Umbilical cord (tissue), 1 donor: ENCODE measurements at regions not wholly inside any gene's neighbourhood (a gene's known extent, or its start where the extent isn't known, plus 50 kb on each side); places are given as distances from the start of the nearest gene placed in this dataset.
"Not testable (repeated sequence)": the region's sequence is repeated elsewhere in the genome, so short reads cannot be mapped to it uniquely, and the experiment has no call there.

Experiments used
- DNase-seq: peaks from one replicate; pipeline ENCODE4 v3.0.0-alpha.2; 2015; ENCODE audit warnings: low spot score

DNA sequence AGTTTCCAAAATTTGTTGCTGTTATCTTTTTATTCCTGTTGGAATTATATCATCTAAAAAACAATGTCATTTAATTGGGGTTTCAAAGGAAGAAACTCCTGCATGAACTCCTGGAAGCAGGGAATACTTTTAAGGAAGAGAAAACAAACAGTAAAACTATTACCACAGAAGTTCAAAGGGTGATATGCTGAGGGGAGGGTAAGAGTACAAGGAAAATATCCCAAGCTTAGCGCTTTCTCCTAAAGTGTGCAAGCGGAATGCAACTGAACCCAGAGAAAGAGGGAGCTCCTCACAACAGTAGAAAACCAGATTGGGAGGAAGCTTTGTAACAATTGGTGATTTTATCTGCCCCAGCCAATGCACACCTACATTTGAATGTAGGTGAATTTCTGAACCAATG is 175.1 kb downstream of the NUFIP1 start:
- no peak for DNase-seq

DNA sequence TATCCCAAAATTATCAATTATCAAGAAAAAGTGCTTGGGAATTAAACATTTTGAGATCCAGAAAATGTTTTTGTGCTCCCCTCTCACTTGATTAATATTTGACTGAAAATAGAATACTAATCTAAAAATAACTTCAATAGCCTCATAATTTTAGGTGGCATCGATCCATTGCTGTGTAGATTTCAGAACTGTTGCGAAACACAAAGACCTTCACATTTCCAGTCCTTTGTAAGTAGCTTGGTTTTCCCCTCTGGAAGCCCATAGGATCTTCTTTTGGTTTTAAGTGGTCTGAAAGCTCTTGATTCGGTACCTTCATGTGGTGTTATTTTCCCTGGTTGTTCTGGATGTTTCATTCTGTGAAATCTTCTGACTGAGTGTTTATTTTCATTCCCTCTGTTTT is 176.5 kb downstream of the NUFIP1 start:
- DNase-seq = no peak

DNA sequence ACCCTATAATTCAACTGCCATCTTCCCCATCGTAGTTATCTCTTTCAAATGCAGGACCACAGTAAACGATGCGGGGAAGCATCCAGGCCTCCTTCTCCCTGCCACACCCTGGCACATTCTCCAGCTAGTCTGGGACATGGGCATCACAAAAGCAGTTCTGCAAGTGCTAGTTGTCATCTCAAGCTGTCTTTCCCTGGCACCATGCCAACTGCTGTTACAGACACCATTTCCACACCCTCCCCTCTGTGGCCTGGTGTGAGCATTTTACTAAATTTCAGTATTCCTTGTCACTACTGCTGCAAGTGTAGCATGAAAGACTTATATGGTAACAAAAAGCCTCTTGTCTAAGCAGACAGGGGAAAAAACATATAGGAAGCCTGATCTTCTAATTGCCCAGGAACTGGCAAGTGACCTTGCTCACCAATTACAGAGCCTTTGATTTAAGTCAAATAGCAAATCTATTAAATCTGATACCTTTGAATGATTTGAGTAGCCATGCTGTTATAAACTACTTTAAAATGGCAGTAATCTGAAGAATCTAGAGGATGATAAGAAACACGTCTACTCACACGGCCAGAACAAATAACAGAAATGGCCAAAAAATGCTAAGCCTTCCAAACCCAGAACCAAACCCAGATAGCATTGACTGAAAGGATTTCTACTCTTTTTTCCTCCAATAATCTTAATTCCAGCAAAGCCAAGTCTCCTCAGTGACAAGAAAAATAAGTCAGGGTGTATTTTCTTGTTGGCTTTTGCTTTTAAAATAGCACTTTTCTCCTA is 179.0 kb downstream of the NUFIP1 start:
- DNase-seq = peak; percentile 54

DNA sequence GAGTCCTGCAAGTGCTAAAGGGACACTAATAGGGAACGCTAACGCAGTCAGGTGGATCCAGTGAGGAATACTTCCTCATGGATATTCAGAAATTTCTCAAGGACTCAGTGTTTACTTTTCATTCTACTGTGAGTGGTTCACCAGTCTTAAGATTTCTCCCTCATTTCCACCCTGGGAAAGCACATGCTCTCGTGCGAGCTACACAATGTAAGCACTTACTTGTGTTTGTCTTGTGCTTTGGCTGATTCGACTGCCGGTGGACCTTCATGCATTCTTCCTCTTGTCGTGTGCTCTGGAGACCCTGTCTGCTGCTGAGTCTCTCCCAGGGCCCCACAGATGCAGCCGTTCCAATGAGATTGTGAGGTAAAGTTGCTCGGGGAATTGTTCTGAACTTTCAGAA is 180.1 kb downstream of the NUFIP1 start:
- no peak for DNase-seq

DNA sequence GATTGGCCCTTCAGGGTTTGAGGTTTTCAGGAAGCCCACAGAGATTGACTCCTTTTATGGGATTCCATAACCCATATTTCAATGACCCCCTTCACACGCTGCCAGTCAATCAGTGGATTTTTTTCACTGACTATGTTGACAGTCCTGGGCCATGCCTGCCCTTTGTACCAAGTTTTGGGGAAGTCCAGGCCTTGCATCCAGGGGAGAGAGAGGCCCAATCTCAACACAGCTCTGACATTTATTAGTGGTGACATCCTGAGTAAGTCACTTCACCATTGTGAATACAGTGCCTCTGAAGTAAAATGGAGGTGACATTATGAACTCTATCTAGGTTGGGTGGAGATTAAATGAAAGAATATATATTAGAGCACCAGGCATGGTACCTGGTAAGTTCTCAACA is 181.1 kb downstream of the NUFIP1 start:
- no peak for DNase-seq

DNA sequence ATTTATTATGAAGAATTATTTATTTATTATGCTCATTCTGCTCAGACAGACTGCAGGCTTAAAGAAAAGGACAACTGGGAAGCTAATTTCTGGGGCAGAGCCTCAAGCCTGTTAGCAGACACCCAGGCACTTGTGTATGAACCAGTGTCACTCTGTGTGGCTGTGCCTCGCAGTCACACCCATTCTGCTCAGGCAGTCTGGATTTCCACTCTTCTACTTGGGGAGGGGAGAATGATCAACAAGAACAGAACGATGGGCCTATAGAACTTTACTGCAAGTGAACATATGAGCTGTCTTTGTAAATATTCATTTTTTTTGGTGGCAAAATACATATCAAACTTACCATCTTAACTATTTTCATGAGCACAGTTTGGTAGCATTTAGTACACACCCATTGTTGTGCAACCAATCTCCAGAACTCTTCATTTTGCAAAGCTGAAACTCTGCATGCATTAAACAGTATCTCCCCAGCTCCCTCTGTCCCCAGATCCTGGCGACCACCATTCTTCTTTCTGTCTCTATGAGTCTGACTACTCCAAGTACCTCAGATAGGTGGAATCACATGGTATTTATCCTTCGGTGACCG is 181.7 kb downstream of the NUFIP1 start:
- DNase-seq = no peak

DNA sequence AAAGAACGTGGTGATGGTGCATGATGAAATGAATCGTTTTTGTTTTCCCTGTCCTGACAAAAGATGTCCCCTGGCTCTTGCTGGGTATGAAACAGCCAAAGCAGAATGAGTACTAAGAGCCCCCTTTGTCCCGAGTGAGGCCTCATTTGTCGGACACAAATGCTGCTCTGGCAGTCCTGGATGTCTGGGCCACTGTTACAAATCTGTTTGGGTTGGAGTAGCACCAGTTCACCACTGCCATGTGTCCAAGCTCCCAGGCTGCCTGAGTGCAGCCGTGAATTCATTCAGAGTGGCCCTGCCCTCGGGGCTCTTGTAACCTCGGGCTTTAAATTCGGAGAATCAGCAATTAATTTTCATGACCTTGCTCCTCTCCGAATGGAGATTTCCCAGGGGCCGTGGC is 182.4 kb downstream of the NUFIP1 start:
- no peak for DNase-seq

DNA sequence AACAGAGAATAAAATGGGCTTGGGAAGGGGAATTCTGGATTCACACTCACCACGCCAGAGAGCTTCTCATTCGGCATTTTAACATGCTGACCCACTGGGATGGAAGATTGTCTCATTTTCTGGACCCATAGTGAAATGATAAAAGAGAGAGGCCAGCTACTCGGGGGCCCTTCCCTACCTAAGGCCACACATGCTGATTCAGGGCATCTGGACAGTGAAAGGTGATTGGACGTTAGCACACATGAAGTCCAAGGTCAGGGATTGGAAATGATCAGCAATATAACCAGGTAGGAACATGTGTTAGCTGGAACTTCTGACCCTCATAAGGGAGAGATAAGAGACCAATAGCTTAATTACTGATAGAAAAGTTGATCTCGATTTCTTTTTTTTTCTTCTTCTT is 183.7 kb downstream of the NUFIP1 start:
- no peak for DNase-seq

DNA sequence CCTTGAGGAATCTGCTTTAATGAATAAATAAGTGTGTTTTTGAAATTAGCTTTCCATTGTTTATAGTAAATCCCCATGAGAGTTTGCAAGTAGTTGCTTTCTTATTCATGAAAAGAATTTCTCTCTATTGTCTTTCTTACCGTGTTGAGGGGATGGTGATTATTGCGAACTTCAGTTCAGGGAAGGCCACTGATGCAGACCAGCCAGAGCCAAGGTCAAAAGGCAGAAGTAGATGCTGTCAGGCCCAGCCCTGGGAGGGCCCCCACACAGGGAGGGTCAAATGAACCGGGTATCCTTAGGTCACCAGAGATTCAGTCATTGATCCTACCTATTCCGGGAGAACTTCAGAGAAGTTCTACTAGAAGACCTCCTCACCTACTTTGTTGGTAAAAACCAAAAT is 185.9 kb downstream of the NUFIP1 start:
- no peak for DNase-seq

DNA sequence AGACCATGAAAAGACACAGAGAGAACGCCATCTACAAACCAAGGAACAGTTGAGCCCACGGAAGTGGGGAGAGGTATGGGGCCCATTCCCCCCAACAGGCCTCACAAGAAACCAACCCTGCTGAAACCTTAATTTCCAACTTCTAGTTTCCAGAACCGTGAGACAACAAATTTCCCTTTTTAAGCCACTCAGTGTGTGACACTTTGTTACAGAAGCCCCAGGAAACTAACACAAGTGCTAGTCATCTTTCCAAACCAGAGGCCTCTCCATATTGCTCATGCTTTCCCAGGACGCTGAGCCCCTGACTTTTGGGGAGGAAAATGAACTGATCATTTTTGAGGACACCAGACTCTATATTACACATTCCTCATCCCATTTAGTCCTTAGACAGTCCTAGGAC is 186.8 kb downstream of the NUFIP1 start:
- no peak for DNase-seq

DNA sequence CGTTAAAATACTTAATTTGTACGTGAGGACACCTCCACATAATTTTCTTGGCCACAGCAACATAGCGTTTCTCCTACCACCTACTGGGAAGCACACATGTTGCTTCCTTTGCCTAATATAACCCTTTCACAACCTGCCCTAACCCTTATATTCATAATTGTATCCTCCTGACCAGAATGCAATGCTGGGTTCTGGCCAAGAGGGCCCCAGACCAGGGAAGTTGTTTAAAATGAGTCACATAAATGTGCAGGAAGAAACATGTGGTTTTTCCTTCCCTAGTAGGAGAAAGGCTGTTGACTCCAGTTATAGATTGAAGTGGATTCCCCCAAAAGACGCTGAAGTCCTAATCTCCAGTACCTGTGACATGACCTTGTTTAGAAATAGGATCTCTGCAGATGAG is 187.3 kb downstream of the NUFIP1 start:
- peak; percentile 42 for DNase-seq

DNA sequence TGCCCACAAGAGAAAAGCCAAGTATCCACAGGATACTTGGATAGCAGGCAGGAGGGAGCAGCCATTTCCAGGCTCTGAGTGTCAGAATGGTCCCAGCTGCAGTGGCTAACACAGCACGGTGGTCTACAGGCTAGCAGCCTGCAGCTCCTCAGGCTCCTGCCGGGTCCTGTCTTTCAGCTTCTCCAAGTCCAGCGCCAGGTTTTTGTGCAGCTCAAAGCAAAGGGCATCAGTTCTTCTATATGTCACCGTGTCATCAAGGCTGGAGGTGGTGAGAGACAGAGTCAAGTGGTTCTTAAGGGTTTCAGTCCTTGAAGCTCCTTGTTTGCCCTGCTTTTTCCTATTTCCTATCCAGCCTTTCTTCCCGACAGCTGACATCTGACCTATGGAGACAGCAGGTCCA is 188.6 kb downstream of the NUFIP1 start:
- DNase-seq = no peak

DNA sequence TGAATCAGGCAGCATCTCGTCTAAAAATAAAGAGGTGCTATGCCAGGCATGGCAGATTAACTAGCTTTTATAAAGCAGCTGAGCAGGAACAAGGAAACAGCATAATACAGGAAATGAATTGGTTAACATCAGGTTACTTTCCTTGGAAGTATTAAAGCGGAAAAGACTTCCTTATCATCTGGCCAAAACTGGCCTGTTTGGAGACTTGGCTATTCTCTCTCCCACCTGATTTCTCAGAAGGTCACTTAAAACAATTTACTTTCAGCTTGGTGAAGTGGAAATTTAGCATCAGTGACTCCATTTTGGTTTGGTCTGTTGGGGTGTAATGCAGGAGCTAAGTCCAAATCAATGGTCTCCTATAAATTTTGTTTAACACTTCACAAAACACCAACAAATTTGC is 191.6 kb downstream of the NUFIP1 start:
- DNase-seq = no peak

DNA sequence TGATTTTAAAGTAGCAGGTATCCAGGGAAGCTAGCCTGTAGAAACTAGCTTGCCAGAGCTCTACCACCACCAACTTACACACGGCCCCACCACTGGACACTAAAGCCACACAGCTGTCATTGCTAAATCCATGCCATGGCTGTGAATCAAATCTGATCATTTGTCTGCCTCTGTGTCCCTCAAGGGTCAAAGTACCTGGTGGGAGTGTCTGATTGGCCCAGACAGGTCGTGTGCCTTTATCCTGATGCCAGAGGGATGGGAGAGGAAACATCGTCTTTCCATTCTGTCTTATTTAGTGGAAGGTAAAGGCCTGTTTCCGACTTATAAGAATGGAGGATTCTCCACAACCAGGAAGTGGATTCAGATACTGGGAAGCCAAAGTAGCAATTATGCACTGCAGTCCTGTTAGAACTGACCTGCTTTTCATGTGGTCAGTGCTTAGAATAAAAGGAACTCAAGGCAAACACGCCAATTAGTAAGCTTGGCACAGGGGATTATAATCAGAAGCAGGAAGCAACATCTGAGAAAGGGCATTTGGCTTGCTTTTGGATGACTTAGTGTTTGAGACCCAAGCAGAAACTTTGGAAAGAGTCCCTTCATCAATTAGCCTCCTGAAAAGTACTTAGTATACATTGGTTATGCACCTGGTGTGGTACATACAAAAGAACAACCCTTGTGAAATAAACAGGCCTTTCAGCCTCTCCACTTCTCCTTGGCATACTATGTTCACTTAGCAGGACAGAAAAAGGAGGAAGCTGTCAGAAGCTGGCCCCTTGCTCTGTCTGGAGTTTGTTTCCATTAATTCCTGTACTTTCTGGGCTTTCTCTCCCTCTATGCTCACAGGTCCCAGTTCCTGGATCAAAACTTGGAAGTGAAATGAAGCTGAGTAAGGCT is 192.4 kb downstream of the NUFIP1 start:
- peak; percentile 40 for DNase-seq

DNA sequence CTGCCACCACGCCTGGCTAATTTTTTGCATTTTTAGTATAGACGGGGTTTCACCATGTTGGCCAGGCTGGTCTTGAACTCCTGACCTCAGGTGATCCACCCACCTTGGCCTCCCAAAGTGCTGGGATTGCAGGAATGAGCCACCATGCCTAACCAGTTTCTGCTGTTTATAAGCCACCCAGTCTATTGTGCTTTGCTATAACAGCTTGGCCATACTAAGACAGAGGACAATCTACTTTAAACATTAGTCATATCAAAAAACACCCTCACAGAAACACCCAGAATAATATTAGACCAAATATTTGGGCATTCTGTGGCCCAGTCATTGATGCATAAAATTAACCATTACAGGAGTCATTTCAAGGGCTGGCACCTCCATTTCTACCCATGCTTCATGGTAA is 193.2 kb downstream of the NUFIP1 start:
- DNase-seq = not testable (repeated sequence)

DNA sequence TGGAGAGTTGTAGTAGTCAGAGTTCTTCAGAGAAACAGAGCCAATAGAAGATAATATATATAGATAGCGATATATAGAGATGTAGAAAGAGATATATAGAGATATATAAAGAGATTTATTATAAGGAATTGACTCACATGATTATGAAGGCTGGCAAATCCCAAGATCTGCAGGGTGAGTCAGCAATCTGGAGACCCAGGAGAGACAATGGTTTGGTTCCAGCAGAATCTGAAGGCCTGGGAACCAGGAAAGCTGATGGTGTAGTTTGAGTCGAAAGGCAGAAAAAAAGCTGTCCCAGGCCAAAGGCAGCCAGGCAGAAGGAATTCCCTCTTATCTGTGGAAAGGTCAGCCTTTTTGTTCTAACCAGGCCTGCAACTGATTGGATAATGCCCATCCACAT is 194.1 kb downstream of the NUFIP1 start:
- DNase-seq = no peak

DNA sequence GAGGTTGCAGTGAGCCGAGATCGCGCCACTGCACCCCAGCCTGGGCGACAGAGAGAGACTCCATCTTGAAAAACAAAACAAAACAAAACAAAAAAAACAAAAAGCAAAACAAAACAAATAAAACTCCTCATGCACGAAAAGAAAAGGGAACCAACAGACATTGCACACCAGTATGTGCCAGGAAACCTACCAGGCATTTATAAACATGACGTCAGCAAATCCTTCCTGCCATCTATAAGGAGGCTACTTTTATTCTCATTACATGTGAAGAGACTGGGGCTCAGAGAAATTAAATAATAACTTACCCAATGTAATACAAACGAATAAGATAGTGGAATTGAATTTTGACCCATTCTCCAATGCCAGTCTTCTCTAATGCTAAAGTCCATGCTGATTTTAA is 197.2 kb downstream of the NUFIP1 start:
- no peak for DNase-seq

DNA sequence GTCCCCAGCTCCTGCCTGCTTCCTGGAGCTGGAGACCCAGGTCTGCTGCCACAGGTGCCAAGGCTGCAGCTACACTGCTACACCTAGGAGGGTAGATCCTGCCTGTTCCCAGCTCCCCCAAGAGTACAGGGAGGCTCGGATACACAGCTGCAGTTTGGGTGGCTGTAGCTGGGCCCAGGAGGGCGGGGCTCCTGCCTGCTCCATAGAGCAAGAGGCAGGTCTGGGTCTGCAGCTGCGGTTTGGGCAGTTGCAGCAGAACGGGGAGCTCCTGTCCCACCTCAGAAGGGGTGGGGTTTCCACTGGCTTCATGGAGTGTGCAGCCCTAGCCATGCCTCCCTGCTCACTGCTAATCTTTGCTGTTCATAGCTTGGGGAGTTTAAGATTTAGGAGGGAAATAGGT is 199.0 kb downstream of the NUFIP1 start:
- no peak for DNase-seq

DNA sequence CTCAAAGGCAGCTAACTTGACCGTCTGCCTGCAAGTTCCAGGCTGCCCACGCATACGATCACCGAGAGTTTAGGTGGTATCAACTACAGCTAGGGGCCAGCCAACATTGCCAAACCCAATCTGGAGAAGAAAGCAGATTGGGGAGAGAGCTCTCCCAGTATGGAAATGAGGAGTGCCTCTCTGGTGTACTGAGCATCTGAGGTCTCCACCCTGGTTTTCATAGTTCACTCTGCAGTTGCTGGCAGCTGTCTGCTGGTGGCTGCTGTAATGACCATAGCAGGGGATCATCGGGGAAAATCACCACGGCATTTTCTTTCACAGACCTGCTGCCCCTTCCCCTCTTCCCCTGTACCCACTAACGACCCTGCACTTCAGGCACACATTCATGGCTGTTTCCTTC is 201.7 kb downstream of the NUFIP1 start:
- DNase-seq = no peak

DNA sequence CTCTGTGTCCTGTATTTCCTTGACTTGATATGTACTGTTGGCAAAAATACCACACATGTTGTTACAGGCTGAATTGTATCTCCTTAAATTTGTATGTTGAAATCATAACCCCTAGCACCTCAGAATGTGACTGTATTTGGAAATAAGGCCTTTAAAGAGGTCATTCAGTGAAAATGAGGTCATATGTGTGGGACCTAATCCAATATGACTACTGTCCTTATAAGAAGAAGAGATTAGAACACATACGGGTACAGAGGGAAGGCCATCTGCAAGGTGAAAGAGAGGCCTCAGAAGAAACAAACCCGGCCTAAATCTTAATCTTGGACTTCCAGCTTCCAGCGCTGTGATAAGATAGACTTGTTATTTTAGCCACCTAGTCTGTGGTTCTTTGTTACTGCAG is 202.5 kb downstream of the NUFIP1 start:
- DNase-seq = no peak

DNA sequence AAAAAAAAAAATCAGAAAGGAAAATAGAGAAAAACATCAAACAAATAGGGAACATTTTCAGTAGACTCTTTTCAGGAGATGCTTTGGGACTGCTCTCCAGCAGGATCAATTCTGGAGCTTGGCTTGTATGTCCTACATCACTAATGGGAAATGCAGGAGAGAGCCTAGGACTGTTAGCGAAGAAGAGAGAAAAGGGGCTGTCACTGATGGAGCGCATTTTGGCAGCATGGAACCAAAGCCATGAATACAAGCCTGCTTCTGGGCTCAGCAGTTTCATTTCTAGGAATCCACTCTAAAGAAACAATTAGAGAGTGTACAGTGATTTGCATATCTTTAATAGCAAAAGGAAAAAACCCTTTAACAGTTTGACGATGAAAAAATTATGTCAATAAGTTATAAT is 203.9 kb downstream of the NUFIP1 start:
- DNase-seq = no peak

DNA sequence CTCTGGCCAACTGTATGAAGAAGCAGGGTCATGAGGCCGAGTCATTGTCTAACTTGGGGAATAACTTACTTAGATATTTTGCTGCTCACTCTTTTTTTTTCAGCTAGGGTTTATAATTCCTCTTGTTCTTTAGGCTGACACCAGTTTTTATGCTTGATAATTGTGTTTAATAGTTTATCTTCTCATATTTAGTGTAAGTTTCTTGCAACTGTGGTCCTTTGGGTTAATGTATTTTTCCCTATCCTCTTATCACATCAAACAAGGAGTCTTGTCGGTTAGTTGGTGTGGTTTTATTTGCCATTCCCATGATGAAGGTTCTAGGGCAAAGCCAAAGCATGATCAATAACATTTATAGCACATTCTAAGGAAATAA is 204.6 kb downstream of the NUFIP1 start:
- no peak for DNase-seq
